ENCODE measurements at regions not wholly inside any gene's neighbourhood (a gene's known extent, or its start where the extent isn't known, plus 50 kb on each side); places are given as distances from the start of the nearest gene placed in this dataset.

GRCh38 chr10:64829888-64830412, 1308.7 kb downstream of the REEP3 start:
- H3K27me3 ChIP-seq (replicated peaks in 1 of 4; ENCODE audit: control extremely low read depth in 1 of 4, control insufficient read depth in 3 of 4, insufficient read depth in 4 of 4, low read length in 3 of 4), result no peaks in the 10 kb centered on the region
- H3K27ac ChIP-seq (ENCODE audit: low read length in 2 of 2), result no peak overlapping the region
- ATAC-seq (ENCODE audit: low read depth) (no peak), DNase-seq (no peak)
- H3K79me2 ChIP-seq (ENCODE audit: control insufficient read depth, insufficient read depth, low read length), result no peaks in the 10 kb centered on the region
- H3K4me1 ChIP-seq (ENCODE audit: control insufficient read depth in 2 of 2, insufficient read depth in 2 of 2, low read length in 2 of 2), result no peaks in the 10 kb centered on the region
- Mint-ChIP-seq H3K27me3 (no peaks in the 10 kb centered on the region), H3K4me3 (no peak overlapping the region), H3K4me1 (no peaks in the 10 kb centered on the region), H3K27ac (no peak overlapping the region), H3K9me3 (ENCODE audit: insufficient read depth) (peaks cover 2% of the 10 kb centered on the region)
- CTCF ChIA-PET, result no interaction called here
- TF ChIP-seq EZH2 (IDR thresholded peaks at IDR 0.05; ENCODE audit: borderline replicate concordance, insufficient read depth, low read depth, low read length, poor library complexity, severe bottlenecking) (no peak), CTCF (IDR thresholded peaks at IDR 0.05) (no peak)
- no peak overlapping the region for H3K4me2 ChIP-seq (replicated peaks; ENCODE audit: low read depth, low read length, poor library complexity, severe bottlenecking)
- no peaks in the 10 kb centered on the region for H4K20me1 ChIP-seq (ENCODE audit: control insufficient read depth, insufficient read depth, low read length, poor library complexity, severe bottlenecking)
- H3K9ac ChIP-seq (ENCODE audit: low read length), result no peak overlapping the region
- no peak overlapping the region for H2AFZ ChIP-seq (ENCODE audit: insufficient read depth, low read depth, low read length, poor library complexity, severe bottlenecking)
- WGBS (ENCODE audit: insufficient coverage), result no CpG with 5 or more reads among the region's 3 CpGs
- POLR2A ChIA-PET, result no interaction called here
- H3K9me3 ChIP-seq (ENCODE audit: control extremely low read depth in 1 of 3, control insufficient read depth in 2 of 3, insufficient read depth in 1 of 3, low read length in 2 of 3), result no peaks in the 10 kb centered on the region
- no peak overlapping the region for H3K4me3 ChIP-seq (ENCODE audit: control extremely low read depth in 1 of 5, extremely low read depth in 1 of 5, insufficient read depth in 1 of 5, low read depth in 2 of 5, low read length in 4 of 5)
- intact Hi-C loops (cut with micrococcal nuclease), result no loop called here
- H3K36me3 ChIP-seq (replicated peaks in 1 of 2; ENCODE audit: control extremely low read depth in 1 of 2, control insufficient read depth in 1 of 2, extremely low read depth in 1 of 2, insufficient read depth in 2 of 2, low read length in 1 of 2), result no peaks in the 10 kb centered on the region

- intact Hi-C loops (cut with micrococcal nuclease), result no loop called here
- no peaks in the 10 kb centered on the region for H3K27me3 Mint-ChIP-seq
- H3K9me3 Mint-ChIP-seq (ENCODE audit: insufficient read depth), result peaks cover 2% of the 10 kb centered on the region
- H3K36me3 ChIP-seq (replicated peaks in 1 of 2; ENCODE audit: control extremely low read depth in 1 of 2, control insufficient read depth in 1 of 2, extremely low read depth in 1 of 2, insufficient read depth in 2 of 2, low read length in 1 of 2), result no peaks in the 10 kb centered on the region
- CTCF ChIA-PET, result no interaction called here
- no peak overlapping the region for H3K9ac ChIP-seq (ENCODE audit: low read length)
- H3K4me1 Mint-ChIP-seq, result no peaks in the 10 kb centered on the region
- no peak overlapping the region for H3K27ac Mint-ChIP-seq
- H3K4me3 ChIP-seq (ENCODE audit: control extremely low read depth in 1 of 5, extremely low read depth in 1 of 5, insufficient read depth in 1 of 5, low read depth in 2 of 5, low read length in 4 of 5), result no peak overlapping the region
- ATAC-seq (ENCODE audit: low read depth) (no peak), DNase-seq (no peak)
- no peaks in the 10 kb centered on the region for H4K20me1 ChIP-seq (ENCODE audit: control insufficient read depth, insufficient read depth, low read length, poor library complexity, severe bottlenecking)
- no peaks in the 10 kb centered on the region for H3K79me2 ChIP-seq (ENCODE audit: control insufficient read depth, insufficient read depth, low read length)
- H3K4me3 Mint-ChIP-seq, result no peak overlapping the region
- no peak overlapping the region for H3K27ac ChIP-seq (ENCODE audit: low read length in 2 of 2)
- POLR2A ChIA-PET, result no interaction called here
- H3K4me1 ChIP-seq (ENCODE audit: control insufficient read depth in 2 of 2, insufficient read depth in 2 of 2, low read length in 2 of 2), result no peaks in the 10 kb centered on the region
- TF ChIP-seq EZH2 (IDR thresholded peaks at IDR 0.05; ENCODE audit: borderline replicate concordance, insufficient read depth, low read depth, low read length, poor library complexity, severe bottlenecking) (no peak), CTCF (IDR thresholded peaks at IDR 0.05) (no peak)
- no peaks in the 10 kb centered on the region for H3K27me3 ChIP-seq (replicated peaks in 1 of 4; ENCODE audit: control extremely low read depth in 1 of 4, control insufficient read depth in 3 of 4, insufficient read depth in 4 of 4, low read length in 3 of 4)
- no peaks in the 10 kb centered on the region for H3K9me3 ChIP-seq (ENCODE audit: control extremely low read depth in 1 of 3, control insufficient read depth in 2 of 3, insufficient read depth in 1 of 3, low read length in 2 of 3)
- H3K4me2 ChIP-seq (replicated peaks; ENCODE audit: low read depth, low read length, poor library complexity, severe bottlenecking), result no peak overlapping the region
- H2AFZ ChIP-seq (ENCODE audit: insufficient read depth, low read depth, low read length, poor library complexity, severe bottlenecking), result no peak overlapping the region
- 100% methylated on average over 1 of the region's 2 CpGs for WGBS (ENCODE audit: insufficient coverage)
Measured at GRCh38 chr10:64830869-64831268, 1309.7 kb downstream of the REEP3 start.

Data from B cell (primary cell).